ENCODE measurements at regions not wholly inside any gene's neighbourhood (a gene's known extent, or its start where the extent isn't known, plus 50 kb on each side); places are given as distances from the start of the nearest gene placed in this dataset.

DNA sequence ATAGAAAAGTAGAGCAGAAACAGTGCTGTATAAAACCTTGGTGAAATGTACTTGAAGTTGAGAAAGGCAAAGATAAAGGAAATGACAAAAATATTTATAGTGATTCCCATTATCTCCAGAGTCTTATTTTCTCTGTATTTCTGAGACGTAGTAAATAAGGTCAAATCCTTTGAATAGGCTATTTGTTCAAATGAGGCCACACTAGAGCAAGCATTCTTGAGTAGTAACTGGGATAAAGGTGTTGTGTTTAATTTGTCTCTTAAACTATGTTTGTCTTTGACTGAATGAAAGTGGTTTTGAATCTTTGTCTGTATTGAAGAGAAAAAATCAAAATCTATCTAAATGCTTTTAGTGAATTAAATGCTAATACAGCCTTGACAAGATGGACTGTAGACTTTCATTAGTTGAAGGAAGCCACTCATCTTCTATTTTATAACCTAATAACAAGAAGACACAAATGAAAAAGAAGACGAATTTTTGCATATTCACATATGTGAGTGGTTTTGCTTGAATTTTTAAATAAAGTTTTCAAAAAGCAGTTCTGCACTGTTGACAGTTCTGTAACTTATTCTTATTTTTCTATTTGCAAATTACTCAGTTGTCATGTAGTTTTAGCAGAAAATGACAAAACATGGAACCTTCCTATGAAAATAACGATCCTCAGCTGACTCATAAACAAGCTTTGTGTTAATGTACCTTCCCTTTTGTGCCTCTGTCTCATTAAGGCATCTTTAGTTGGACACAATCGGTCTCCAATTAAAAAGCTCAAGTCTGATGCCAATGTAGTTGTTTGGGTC lies 94.8 kb upstream of the PCDH18 start:
- H3K36me3 ChIP-seq = no peaks in the 10 kb centered on the region
- no peaks in the 10 kb centered on the region for H3K9me3 ChIP-seq
- DNase-seq (ENCODE audit: low spot score) = no peak
- no peak overlapping the region for H3K27ac ChIP-seq
- TF ChIP-seq CTCF (IDR thresholded peaks at IDR 0.05) = no peak
- no peak overlapping the region for H3K4me3 ChIP-seq
- no peaks in the 10 kb centered on the region for H3K27me3 ChIP-seq
- no peaks in the 10 kb centered on the region for H3K4me1 ChIP-seq

- Histone ChIP-seq H3K36me3 (no peaks in the 10 kb centered on the region), H3K9me3 (no peaks in the 10 kb centered on the region), H3K4me3 (no peak overlapping the region), H3K4me1 (no peaks in the 10 kb centered on the region), H3K27ac (no peak overlapping the region), H3K27me3 (no peaks in the 10 kb centered on the region)
- no peak for DNase-seq (ENCODE audit: low spot score)
- no peak for TF ChIP-seq CTCF (IDR thresholded peaks at IDR 0.05)
Observed at GRCh38 chr4:137623013-137623412, 90.7 kb upstream of the PCDH18 start.

- DNase-seq (ENCODE audit: low spot score) = no peak
- H3K36me3 ChIP-seq = no peaks in the 10 kb centered on the region
- no peaks in the 10 kb centered on the region for H3K9me3 ChIP-seq
- no peak overlapping the region for H3K27ac ChIP-seq
- no peaks in the 10 kb centered on the region for H3K27me3 ChIP-seq
- no peaks in the 10 kb centered on the region for H3K4me1 ChIP-seq
- TF ChIP-seq CTCF (IDR thresholded peaks at IDR 0.05) = no peak
- H3K4me3 ChIP-seq = no peak overlapping the region
Observed at GRCh38 chr4:137621056-137621455, 88.8 kb upstream of the PCDH18 start.

- Histone ChIP-seq H3K4me3 (no peak overlapping the region), H3K9me3 (no peaks in the 10 kb centered on the region), H3K27me3 (no peaks in the 10 kb centered on the region), H3K4me1 (no peaks in the 10 kb centered on the region), H3K36me3 (no peaks in the 10 kb centered on the region), H3K27ac (no peak overlapping the region)
- no peak for TF ChIP-seq CTCF (IDR thresholded peaks at IDR 0.05)
- DNase-seq (ENCODE audit: low spot score) = no peak
Observed at GRCh38 chr4:137614491-137614890, 82.2 kb upstream of the PCDH18 start.

GRCh38 chr4:137611998-137612700 lies 79.9 kb upstream of the PCDH18 start:
- no peaks in the 10 kb centered on the region for H3K4me1 ChIP-seq
- no peak overlapping the region for H3K27ac ChIP-seq
- H3K27me3 ChIP-seq = no peaks in the 10 kb centered on the region
- no peaks in the 10 kb centered on the region for H3K36me3 ChIP-seq
- TF ChIP-seq CTCF (IDR thresholded peaks at IDR 0.05) = no peak
- no peaks in the 10 kb centered on the region for H3K9me3 ChIP-seq
- DNase-seq (ENCODE audit: low spot score) = no peak
- no peak overlapping the region for H3K4me3 ChIP-seq
